ENCODE measurements at regions not wholly inside any gene's neighbourhood (a gene's known extent, or its start where the extent isn't known, plus 50 kb on each side); places are given as distances from the start of the nearest gene placed in this dataset.

DNA sequence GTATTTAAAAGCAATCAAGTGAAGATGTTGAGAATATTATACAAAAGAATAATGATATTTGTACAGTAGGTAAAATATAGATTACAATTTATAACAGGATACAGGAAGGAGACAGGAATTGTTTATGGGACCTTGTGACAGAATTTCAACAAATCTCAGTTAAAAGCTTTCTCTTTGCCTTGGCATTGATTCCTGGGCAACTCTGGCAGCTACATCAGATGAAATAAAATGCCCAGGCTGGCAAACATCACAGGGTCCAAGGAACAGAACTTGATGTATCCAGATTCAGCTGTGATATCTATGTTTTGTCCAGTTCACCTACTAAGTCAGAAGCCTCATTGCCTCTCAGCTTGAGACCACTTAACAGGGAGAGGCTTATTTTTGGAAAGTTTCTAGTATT, 473.1 kb downstream of the MCTP2 start:
- no peak for TF ChIP-seq SP1 (CRISPR knock-in tag; conservative IDR thresholded peaks at IDR 0.05)
- TF ChIP-seq, protein P1, sequence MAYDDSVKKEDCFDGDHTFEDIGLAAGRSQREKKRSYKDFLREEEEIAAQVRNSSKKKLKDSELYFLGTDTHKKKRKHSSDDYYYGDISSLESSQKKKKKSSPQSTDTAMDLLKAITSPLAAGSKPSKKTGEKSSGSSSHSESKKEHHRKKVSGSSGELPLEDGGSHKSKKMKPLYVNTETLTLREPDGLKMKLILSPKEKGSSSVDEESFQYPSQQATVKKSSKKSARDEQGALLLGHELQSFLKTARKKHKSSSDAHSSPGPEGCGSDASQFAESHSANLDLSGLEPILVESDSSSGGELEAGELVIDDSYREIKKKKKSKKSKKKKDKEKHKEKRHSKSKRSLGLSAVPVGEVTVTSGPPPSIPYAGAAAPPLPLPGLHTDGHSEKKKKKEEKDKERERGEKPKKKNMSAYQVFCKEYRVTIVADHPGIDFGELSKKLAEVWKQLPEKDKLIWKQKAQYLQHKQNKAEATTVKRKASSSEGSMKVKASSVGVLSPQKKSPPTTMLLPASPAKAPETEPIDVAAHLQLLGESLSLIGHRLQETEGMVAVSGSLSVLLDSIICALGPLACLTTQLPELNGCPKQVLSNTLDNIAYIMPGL (CRISPR knock-in tag; IDR thresholded peaks at IDR 0.05), result no peak
- CTCF ChIA-PET, result no interaction called here
- Mint-ChIP-seq H3K36me3 (peaks cover 6% of the 10 kb centered on the region; the same call in 1 of the 2 replicates), H3K27ac (no peak overlapping the region), H3K4me1 (no peaks in the 10 kb centered on the region), H3K4me3 (no peak overlapping the region), H3K9me3 (peaks cover 9% of the 10 kb centered on the region), H3K27me3 (ENCODE audit: low read depth) (no peaks in the 10 kb centered on the region; the same call in 1 of the 2 replicates)
- no peak for ATAC-seq
- no peak for DNase-seq (ENCODE audit: low spot score)
- POLR2A ChIA-PET, result no interaction called here

DNA sequence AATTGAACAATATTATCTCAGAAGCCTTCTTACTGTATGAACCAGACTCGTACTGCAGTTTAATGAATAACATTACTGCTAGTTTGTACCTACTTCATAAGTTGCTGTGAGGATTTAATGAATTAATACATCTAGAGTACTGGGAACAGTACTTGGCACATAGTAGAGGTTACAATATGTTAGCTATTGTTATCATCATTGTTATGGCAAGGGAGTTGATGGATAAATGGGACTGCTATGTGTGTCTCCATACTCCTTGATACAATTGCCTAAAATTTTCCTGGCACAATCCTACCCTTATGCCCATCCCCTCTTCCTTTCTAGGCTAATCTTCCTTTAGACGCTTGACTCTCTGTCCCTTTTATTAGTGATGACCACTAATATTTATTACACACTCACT, 473.6 kb downstream of the MCTP2 start:
- peaks cover 9% of the 10 kb centered on the region for H3K9me3 Mint-ChIP-seq
- POLR2A ChIA-PET, result no interaction called here

More for the DNA sequence above, 473.6 kb downstream of the MCTP2 start:
- DNase-seq (ENCODE audit: low spot score) (no peak), ATAC-seq (no peak)
- H3K27me3 Mint-ChIP-seq (ENCODE audit: low read depth), result no peaks in the 10 kb centered on the region; the same call in 1 of the 2 replicates
- H3K4me1 Mint-ChIP-seq, result no peaks in the 10 kb centered on the region
- CTCF ChIA-PET, result no interaction called here
- H3K27ac Mint-ChIP-seq, result no peak overlapping the region
- TF ChIP-seq GTF2I (CRISPR knock-in tag; conservative IDR thresholded peaks at IDR 0.05) (no peak), FOXJ3 (CRISPR knock-in tag; IDR thresholded peaks at IDR 0.05; ENCODE audit: borderline replicate concordance) (no peak), SMAD3 (CRISPR knock-in tag; IDR thresholded peaks at IDR 0.05; ENCODE audit: borderline replicate concordance) (no peak), CTCF (IDR thresholded peaks at IDR 0.05) (no peak), NR3C1 (CRISPR knock-in tag; conservative IDR thresholded peaks at IDR 0.05; ENCODE audit: low read depth) (no peak), NR2C2 (CRISPR knock-in tag; IDR thresholded peaks at IDR 0.05) (no peak), CREM (CRISPR knock-in tag; IDR thresholded peaks at IDR 0.05) (no peak), PREB (CRISPR knock-in tag; IDR thresholded peaks at IDR 0.05; ENCODE audit: borderline replicate concordance) (no peak), USF1 (CRISPR knock-in tag; IDR thresholded peaks at IDR 0.05) (no peak), ELF4 (CRISPR knock-in tag; IDR thresholded peaks at IDR 0.05; ENCODE audit: low read depth) (no peak), MYBL2 (CRISPR knock-in tag; IDR thresholded peaks at IDR 0.05) (no peak), CBFB (CRISPR knock-in tag; IDR thresholded peaks at IDR 0.05; ENCODE audit: low read depth) (no peak), AR (CRISPR knock-in tag; IDR thresholded peaks at IDR 0.05) (no peak), ATF3 (CRISPR knock-in tag; conservative IDR thresholded peaks at IDR 0.05) (no peak)
- TF ChIP-seq, protein P2, sequence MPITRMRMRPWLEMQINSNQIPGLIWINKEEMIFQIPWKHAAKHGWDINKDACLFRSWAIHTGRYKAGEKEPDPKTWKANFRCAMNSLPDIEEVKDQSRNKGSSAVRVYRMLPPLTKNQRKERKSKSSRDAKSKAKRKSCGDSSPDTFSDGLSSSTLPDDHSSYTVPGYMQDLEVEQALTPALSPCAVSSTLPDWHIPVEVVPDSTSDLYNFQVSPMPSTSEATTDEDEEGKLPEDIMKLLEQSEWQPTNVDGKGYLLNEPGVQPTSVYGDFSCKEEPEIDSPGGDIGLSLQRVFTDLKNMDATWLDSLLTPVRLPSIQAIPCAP (CRISPR knock-in tag; IDR thresholded peaks at IDR 0.05), result no peak
- H3K36me3 Mint-ChIP-seq, result peaks cover 6% of the 10 kb centered on the region; the same call in 1 of the 2 replicates
- no peak overlapping the region for H3K4me3 Mint-ChIP-seq
